ENCODE measurements at regions not wholly inside any gene's neighbourhood (a gene's known extent, or its start where the extent isn't known, plus 50 kb on each side); places are given as distances from the start of the nearest gene placed in this dataset.

- DNase-seq (ENCODE audit: low read depth), result no peak
Observed at GRCh38 chr9:87085073-87085472, 137.8 kb upstream of the GAS1 start.

DNA sequence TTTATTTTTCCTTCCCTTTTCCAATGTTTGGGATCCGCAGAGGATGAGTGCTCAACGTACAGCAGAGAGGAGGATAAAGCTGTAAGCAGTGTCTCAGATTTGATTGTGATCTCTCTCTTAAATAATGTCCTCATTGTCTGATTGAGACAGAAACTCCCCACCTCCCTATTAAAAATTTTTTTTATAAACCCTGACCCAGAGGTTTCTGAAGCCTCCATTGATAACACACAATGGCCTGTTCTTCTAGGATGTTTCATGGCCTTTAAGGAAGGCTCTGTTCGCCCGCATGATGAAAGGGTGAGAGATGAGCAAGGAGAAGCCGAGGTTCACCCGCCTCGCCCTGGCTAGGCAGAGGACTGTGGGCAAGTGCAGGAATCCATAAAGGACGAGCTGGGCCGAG, 138.2 kb upstream of the GAS1 start:
- no peak for DNase-seq (ENCODE audit: low read depth)

GRCh38 chr9:87086221-87086818, 139.0 kb upstream of the GAS1 start:
- no peak for DNase-seq (ENCODE audit: low read depth)

- DNase-seq (ENCODE audit: low read depth), result no peak
Observed at GRCh38 chr9:87087197-87087596, 139.9 kb upstream of the GAS1 start.

DNA sequence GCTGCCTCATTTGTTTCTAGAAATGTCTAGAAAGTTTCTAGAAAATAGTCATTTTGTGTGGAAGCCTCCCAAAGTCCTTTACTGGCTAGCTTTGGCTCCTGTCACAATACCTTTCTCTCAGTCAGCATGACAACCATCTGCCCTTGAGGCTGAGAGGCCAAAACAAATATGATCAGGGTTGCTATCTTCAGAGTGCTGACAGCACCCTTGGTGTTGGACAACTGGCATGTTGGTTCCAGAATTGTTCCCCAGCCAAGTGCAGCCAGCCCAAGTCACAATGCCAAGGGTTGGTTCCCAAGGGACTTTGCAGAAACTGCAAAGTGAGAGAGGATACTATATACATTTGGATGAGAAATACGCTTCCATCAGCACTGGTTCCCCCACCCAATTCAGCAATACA, 140.9 kb upstream of the GAS1 start:
- DNase-seq (ENCODE audit: low read depth), result no peak

DNA sequence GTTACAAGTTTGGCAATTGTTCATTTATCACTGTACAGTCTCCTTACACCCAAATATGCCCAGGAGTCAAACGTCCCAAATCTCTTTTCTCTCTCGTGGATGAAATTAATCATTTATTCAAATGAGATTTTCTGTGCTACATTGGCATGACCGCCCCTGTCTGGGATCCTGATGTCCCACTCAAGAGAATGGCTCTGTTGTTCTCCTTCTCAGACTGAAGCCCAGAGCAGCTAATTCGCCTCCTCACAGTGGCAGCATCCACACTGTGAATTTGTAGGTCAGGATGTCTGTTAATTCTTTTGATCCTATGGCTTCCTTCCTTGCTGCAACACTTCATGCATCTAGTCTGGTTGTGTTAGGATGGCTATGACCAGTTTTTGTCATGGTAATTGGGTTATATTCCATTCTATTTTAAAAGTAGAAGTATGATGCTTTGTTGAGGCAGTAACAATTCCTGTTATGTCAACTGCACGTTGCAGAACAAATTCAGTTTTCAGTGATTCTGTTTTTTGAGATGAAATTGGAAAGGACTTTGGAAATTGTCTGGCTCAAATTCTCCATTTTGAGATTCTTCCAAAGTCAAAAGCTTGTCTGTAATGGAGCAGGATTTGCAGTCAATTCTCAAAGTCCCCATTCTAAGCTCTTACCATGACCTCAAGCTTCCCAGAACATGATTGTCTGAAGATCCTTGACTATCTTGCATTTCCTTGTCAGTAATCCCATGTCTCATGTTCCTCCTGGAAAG, 141.5 kb upstream of the GAS1 start:
- no peak for DNase-seq (ENCODE audit: low read depth)

- no peak for DNase-seq (ENCODE audit: low read depth)
Observed at GRCh38 chr9:87089506-87089905, 142.2 kb upstream of the GAS1 start.

DNA sequence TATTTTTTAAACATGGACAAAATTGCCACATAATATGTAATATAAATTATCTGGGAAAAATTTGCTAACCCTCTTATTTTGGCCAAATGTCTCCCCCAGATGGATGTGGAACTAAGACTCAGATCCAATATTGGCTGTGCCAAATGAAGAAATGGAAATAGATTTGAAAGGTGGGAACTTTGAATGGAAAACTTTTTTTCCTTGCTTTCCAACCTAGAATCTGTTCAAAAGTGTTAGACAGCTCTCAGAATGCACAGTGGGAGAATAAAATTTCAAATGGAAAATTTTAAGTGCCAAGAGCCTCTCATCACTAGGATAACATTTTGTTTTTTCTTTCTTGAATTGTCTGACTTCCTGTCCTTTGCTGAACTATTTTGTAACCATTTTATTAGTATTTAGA, 142.6 kb upstream of the GAS1 start:
- no peak for DNase-seq (ENCODE audit: low read depth)

GRCh38 chr9:87093777-87094176, 146.5 kb upstream of the GAS1 start:
- DNase-seq (ENCODE audit: low read depth), result no peak

DNA sequence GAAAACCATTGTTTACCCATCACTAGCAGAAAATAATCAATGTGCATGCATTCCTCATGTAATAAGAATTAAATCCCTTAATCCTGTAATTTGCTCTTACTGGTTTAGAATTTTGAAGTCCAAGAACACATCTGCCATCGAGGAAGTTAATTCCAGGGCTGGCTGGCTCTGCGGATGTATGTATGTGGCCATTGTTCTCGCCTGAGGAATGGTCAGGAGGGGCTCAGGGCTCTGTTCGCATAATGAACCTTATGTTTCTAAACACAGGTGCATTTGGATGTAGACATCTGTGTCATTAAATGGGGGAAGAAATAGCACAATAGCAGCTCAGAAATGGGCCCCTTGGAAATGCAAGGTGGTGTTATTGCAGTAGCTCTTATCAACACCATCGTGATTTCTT, 148.6 kb upstream of the GAS1 start:
- DNase-seq (ENCODE audit: low read depth), result no peak

DNA sequence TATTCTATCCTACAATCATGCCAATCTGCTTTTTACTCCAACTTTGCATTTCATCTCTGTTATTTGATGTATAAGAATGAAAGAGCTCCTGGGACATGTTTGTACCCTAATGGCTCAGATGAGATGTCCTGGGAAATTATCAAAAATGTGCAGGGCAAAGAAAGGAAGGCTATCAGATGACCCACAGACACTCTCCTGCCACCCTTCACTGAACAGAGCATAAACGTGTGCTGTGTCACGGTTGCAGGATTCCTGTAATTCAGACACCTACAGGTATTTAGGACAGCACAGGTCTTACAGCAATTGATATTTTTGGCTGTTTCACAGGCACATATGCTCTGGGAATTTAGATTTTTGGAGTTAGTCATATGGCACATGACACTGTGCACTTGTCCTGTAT, 149.2 kb upstream of the GAS1 start:
- DNase-seq (ENCODE audit: low read depth), result no peak

GRCh38 chr9:87097238-87097637, 149.9 kb upstream of the GAS1 start:
- no peak for DNase-seq (ENCODE audit: low read depth)

DNA sequence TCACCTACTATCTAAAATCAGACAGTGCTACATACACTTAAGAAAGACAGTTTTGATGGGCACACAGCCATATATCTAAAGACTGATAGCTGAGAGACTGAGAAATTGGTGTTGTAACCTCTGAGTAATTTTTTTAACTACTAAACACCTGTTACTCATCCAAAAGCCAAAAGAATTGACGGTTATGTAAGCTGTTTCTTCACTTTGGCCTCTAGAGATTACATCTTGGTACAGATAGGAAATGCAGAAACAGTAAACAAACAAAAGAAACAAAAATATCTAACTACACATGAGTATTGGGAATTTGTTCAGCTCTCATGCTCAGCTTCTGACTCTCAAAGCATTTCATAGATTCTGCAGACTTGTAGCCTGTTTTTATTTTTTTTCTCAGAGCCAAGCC, 152.1 kb upstream of the GAS1 start:
- DNase-seq (ENCODE audit: low read depth), result no peak

- no peak for DNase-seq (ENCODE audit: low read depth)
Observed at GRCh38 chr9:87100001-87100400, 152.7 kb upstream of the GAS1 start.

GRCh38 chr9:87102126-87102525, 154.8 kb upstream of the GAS1 start:
- no peak for DNase-seq (ENCODE audit: low read depth)

GRCh38 chr9:87107072-87107471, 159.8 kb upstream of the GAS1 start:
- peak; percentile 20 for DNase-seq (ENCODE audit: low read depth)

DNA sequence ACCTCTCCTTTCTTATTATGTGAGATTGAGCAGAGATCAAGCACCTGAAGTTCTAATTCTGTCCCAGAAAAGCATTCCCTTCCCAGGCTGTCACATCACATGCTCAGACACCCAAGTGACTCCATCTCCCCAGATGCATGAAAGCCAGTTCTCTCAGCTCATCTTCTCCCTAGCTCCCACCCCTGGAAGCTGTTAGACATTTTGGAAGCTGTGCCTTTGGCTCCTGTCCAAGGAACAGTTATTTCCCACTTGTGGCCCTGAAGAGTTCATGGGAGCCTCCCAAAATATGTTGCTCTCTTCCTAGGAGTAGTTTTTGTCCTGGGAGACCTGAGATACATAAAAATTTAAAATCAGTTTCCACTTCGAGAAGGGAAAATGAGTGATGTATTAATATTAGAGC, 161.4 kb upstream of the GAS1 start:
- DNase-seq (ENCODE audit: low read depth), result no peak

- peak; percentile 51 for DNase-seq (ENCODE audit: low read depth)
Observed at GRCh38 chr9:87109231-87109631, 161.9 kb upstream of the GAS1 start.

DNA sequence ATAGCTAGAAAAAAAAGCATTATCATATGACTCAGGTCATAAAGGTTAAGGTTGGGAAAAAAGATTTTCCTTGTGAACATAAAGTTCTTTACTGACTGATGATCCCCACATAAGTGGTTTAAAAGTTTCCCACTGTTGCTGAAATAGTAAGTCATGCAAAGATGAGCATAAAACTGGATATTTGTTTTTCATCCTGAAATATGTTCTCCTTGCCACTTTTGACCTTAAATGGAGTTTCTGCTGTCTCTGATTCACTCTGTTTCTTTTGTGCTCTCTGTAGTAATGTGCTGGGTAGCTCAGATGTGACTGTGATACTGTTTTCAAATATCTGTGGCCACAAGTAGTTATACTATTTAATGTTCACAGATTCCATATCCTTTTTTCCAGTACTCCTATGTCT, 162.5 kb upstream of the GAS1 start:
- DNase-seq (ENCODE audit: low read depth), result no peak

DNA sequence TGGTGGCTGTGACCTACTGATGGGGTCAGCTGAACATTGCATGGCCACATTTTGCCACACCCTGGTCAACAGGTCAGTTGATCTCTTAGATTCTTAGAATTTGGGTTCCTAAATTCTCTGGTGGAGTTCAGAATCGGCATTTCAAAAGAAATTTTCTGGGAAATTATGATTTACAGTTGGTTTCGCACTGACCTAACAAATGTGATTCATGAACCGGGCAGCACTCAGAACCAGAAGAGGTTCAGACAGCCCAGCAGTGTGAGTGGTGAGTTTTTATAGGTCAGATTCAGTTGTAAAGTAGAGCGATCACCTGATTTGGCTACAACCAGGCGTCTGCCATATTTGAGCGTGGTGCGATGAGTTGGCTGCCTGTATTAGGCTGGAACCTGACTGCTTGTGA, 163.7 kb upstream of the GAS1 start:
- no peak for DNase-seq (ENCODE audit: low read depth)

DNA sequence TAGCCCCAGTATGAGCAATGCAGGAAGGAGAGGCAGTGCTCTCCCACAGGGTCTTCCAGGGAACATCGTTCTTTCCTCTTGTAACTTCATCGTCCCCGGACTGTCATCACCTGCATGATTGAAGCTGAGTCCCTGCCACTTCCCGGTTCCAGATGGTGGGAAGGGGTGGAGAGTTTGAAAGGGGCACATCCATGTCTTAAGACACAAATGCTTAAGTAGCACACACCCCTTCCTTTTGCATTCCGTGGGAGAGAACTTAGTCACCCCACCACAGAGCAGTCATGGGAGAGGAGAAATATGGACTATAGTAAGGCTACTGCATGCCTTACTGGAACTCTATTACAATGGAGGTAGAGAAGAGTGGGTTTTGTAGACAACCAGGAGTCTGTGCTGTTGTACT, 165.3 kb upstream of the GAS1 start:
- DNase-seq (ENCODE audit: low read depth), result peak; percentile 11

DNA sequence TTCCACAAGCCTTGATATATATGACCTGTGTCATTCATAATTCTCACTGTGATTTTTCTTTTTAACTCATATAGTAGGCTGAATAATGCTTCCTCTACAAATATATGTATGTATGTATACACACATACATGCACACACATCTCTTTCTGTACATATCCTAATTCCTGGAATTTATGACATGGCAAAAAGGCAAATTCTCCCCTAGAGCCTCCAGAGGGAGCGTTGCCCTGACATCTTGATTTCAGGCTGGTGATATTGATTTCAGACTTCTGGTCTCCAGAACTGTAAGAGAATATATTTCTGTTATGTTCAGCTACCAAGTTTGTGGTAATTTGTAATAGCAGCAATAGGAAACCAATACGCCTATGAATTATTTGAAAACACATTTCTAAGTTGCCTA, 166.6 kb upstream of the GAS1 start:
- DNase-seq (ENCODE audit: low read depth), result no peak

DNA sequence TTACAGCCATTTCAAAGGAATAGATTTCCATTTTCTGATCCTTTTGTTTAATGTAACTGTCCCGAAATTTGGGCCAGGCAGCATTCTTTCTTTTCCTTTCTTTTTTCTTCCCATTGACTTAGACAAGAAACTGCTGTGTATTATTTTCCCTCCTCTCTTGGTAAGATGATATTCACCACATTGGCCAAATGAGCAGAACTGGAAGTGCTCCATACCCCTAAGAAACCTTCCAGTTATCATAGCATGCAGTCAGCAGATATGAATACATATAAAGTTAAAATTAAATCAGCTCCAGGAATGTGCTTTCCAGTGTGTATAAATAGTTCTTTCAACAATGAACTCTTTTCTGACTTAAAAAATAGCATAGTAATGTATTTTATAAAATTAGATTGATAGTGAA, 168.5 kb upstream of the GAS1 start:
- DNase-seq (ENCODE audit: low read depth), result no peak

- DNase-seq (ENCODE audit: low read depth), result no peak
Observed at GRCh38 chr9:87116492-87116891, 169.2 kb upstream of the GAS1 start.

Data from Daoy (cell line).